Neural progenitor cell (in vitro differentiated cells): ENCODE measurements at regions not wholly inside any gene's neighbourhood (a gene's known extent, or its start where the extent isn't known, plus 50 kb on each side); places are given as distances from the start of the nearest gene placed in this dataset.

ENCODE experiments used
- DNase-seq: peaks from one replicate; pipeline ENCODE4 v3.0.0-alpha.2; 2016; ENCODE audit warnings: low spot score
- H2AFZ ChIP-seq: fragments of 200-600 bp; sonication (generic); replicated peaks from 2 replicates; pipeline ENCODE4 v1.6.1; 2016; ENCODE audit warnings: antibody characterized with exemption
- H3F3A ChIP-seq: fragments of 200-600 bp; sonication (generic); 2 replicates; pipeline ENCODE4 v1.6.1; 2016; ENCODE audit warnings: antibody characterized with exemption, low read depth
- H3K27ac ChIP-seq: fragments of 200-600 bp; sonication (generic); 2 replicates; pipeline ENCODE4 v1.5.1; 2016; ENCODE audit warnings: mild to moderate bottlenecking
- H3K27me3 ChIP-seq: fragments of 200-600 bp; sonication (generic); 2 replicates; pipeline ENCODE4 v1.6.1; 2016; ENCODE audit warnings: mild to moderate bottlenecking, moderate library complexity
- H3K36me3 ChIP-seq: fragments of 200-600 bp; sonication (generic); 2 replicates; pipeline ENCODE4 v1.5.1; 2016
- H3K4me1 ChIP-seq: fragments of 200-600 bp; sonication (generic); 2 replicates; pipeline ENCODE4 v1.6.1; 2016; ENCODE audit warnings: mixed run types
- H3K4me2 ChIP-seq: fragments of 200-600 bp; sonication (generic); 2 replicates; pipeline ENCODE4 v1.6.1; 2016
- H3K4me3 ChIP-seq: fragments of 200-600 bp; sonication (generic); 2 replicates; pipeline ENCODE4 v1.5.1; 2016
- H3K79me2 ChIP-seq: fragments of 200-600 bp; sonication (generic); 2 replicates; pipeline ENCODE4 v1.6.1; 2016; ENCODE audit warnings: low read depth
- H3K9ac ChIP-seq: fragments of 200-600 bp; sonication (generic); 2 replicates; pipeline ENCODE4 v1.6.1; 2016
- H3K9me3 ChIP-seq: fragments of 200-600 bp; sonication (generic); 2 replicates; pipeline ENCODE4 v1.5.1; 2016; ENCODE audit warnings: low read depth
- H4K20me1 ChIP-seq: fragments of 200-600 bp; sonication (generic); 2 replicates; pipeline ENCODE4 v1.6.1; 2016; ENCODE audit warnings: low read depth
- H3K27ac Mint-ChIP-seq: 3 replicates; pipeline ENCODE4 v1.8.0; 2021; ENCODE audit warnings: mixed read lengths
- H3K27me3 Mint-ChIP-seq: 2 replicates; pipeline ENCODE4 v1.8.0; 2022; ENCODE audit warnings: low read depth, mild to moderate bottlenecking, inconsistent platforms, moderate library complexity, mixed read lengths; ENCODE audit not compliant: insufficient read depth
- H3K36me3 Mint-ChIP-seq: 3 replicates; pipeline ENCODE4 v1.8.0; 2021; ENCODE audit warnings: mixed read lengths
- H3K4me1 Mint-ChIP-seq: 3 replicates; pipeline ENCODE4 v1.8.0; 2021; ENCODE audit warnings: mixed read lengths
- H3K4me3 Mint-ChIP-seq: 3 replicates; pipeline ENCODE4 v1.8.0; 2021; ENCODE audit warnings: mild to moderate bottlenecking, moderate library complexity, mixed read lengths
- H3K9me3 Mint-ChIP-seq: 3 replicates; pipeline ENCODE4 v1.8.0; 2020; ENCODE audit warnings: mixed read lengths
- EZH2 ChIP-seq: fragments of 200-600 bp; sonication (generic); IDR thresholded peaks from 2 replicates; pipeline ENCODE4 v1.6.1; 2017; ENCODE audit warnings: antibody characterized with exemption, mild to moderate bottlenecking, moderate library complexity
- EZH2phosphoT487 ChIP-seq: fragments of 200-600 bp; sonication (generic); IDR thresholded peaks from 2 replicates; pipeline ENCODE4 v1.6.1; 2017; ENCODE audit warnings: antibody characterized with exemption
- TF ChIP-seq, protein P1 (sequence below): fragments of 200-600 bp; sonication (generic); IDR thresholded peaks from 2 replicates; pipeline ENCODE4 v1.5.1; 2017; ENCODE audit warnings: antibody characterized with exemption, mild to moderate bottlenecking

DNA sequence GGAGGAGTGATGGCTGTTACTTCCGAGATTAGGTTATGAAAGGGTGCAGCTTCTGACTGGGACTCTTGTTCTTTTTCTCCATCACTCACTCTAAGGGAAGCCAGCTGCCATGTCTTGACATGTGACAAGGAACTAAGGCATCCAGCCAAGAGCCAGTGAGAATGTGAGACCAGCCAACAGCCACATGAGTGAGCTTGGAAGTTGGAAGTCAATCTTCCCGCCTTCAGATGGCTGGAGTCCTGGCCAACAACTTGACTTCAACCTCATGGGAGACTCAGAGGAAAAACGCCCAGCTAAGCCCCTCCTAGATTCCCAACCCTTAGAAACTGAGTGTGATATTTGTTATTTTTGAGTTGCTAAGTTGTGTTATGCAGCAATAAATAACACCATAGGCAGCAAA is 201.1 kb downstream of the SNX18 start:
- peaks cover 6% of the 10 kb centered on the region for H3K4me1 Mint-ChIP-seq
- no peaks in the 10 kb centered on the region for H3K36me3 Mint-ChIP-seq
- Histone ChIP-seq H3K4me1 (peaks cover 15% of the 10 kb centered on the region), H3K36me3 (no peaks in the 10 kb centered on the region), H2AFZ (no peak overlapping the region), H4K20me1 (no peaks in the 10 kb centered on the region), H3K9ac (no peak overlapping the region), H3K27me3 (no peaks in the 10 kb centered on the region), H3K79me2 (no peaks in the 10 kb centered on the region), H3K27ac (no peak overlapping the region), H3K4me3 (no peak overlapping the region), H3F3A (no peaks in the 10 kb centered on the region), H3K9me3 (no peaks in the 10 kb centered on the region), H3K4me2 (peak overlapping the region; percentile 54)
- TF ChIP-seq, protein P1, sequence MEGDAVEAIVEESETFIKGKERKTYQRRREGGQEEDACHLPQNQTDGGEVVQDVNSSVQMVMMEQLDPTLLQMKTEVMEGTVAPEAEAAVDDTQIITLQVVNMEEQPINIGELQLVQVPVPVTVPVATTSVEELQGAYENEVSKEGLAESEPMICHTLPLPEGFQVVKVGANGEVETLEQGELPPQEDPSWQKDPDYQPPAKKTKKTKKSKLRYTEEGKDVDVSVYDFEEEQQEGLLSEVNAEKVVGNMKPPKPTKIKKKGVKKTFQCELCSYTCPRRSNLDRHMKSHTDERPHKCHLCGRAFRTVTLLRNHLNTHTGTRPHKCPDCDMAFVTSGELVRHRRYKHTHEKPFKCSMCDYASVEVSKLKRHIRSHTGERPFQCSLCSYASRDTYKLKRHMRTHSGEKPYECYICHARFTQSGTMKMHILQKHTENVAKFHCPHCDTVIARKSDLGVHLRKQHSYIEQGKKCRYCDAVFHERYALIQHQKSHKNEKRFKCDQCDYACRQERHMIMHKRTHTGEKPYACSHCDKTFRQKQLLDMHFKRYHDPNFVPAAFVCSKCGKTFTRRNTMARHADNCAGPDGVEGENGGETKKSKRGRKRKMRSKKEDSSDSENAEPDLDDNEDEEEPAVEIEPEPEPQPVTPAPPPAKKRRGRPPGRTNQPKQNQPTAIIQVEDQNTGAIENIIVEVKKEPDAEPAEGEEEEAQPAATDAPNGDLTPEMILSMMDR, result no peak
- TF ChIP-seq EZH2phosphoT487, result no peak
- TF ChIP-seq EZH2, result no peak
- H3K4me3 Mint-ChIP-seq, result no peak overlapping the region
- no peak overlapping the region for H3K27ac Mint-ChIP-seq
- peaks cover 10% of the 10 kb centered on the region for H3K9me3 Mint-ChIP-seq
- H3K27me3 Mint-ChIP-seq, result no peaks in the 10 kb centered on the region
- no peak for DNase-seq

DNA sequence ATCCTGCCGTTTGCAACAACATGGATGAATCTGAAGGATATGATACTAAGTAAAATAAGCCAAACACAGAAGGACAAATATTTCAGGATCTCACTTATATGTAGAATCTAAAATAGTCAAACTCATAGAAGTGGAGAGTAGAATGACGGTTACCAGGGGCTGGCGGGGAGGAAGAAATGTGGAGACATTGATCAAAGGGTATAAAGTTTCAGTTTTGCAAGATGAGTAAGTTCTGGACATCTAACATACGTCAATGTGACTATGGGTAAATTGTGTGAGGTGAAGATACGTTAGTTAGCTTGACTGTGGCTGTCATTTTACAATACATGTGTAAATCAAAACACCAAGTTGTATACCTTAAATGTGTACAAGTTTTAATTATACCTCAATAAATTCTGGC is 200.3 kb downstream of the SNX18 start:
- Mint-ChIP-seq H3K27ac (no peak overlapping the region), H3K4me1 (peaks cover 6% of the 10 kb centered on the region), H3K4me3 (no peak overlapping the region), H3K36me3 (no peaks in the 10 kb centered on the region), H3K27me3 (no peaks in the 10 kb centered on the region), H3K9me3 (peaks cover 14% of the 10 kb centered on the region)
- H3K4me3 ChIP-seq, result no peak overlapping the region
- no peaks in the 10 kb centered on the region for H3K36me3 ChIP-seq
- H3K4me1 ChIP-seq, result peaks cover 15% of the 10 kb centered on the region
- no peaks in the 10 kb centered on the region for H3K27me3 ChIP-seq
- H3F3A ChIP-seq, result no peaks in the 10 kb centered on the region
- no peak overlapping the region for H3K27ac ChIP-seq
- no peak for DNase-seq
- TF ChIP-seq, protein P1, result no peak
- no peak for TF ChIP-seq EZH2phosphoT487
- TF ChIP-seq EZH2, result no peak
- no peak overlapping the region for H3K9ac ChIP-seq
- no peaks in the 10 kb centered on the region for H3K79me2 ChIP-seq
- H2AFZ ChIP-seq, result no peak overlapping the region
- H3K4me2 ChIP-seq, result no peak overlapping the region
- no peaks in the 10 kb centered on the region for H4K20me1 ChIP-seq
- H3K9me3 ChIP-seq, result no peaks in the 10 kb centered on the region

DNA sequence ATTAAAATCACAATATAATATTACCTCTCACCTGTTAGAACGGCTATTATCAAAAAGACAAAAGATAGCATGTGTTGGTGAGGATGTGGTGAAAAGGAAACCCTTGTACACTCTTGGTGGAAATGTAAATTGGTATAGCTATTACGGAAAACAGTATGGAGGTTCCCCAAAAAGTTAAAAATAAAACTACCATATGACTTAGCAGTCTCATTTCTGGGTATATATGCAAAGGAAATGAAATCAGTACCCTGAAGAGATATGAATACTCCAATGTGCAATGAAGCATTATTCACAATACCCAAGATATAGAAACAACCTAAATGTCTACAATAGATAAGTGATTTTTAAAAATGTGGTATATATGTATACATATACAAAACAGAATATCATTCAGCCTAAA is 199.9 kb downstream of the SNX18 start:
- TF ChIP-seq EZH2phosphoT487, result no peak
- TF ChIP-seq, protein P1, result no peak
- TF ChIP-seq EZH2, result no peak
- H3K9ac ChIP-seq, result no peak overlapping the region

More for the DNA sequence above, 199.9 kb downstream of the SNX18 start:
- Histone ChIP-seq H3K27ac (no peak overlapping the region), H3K4me1 (peaks cover 14% of the 10 kb centered on the region), H3K27me3 (no peaks in the 10 kb centered on the region), H3K4me3 (no peak overlapping the region), H3K79me2 (no peaks in the 10 kb centered on the region), H3K36me3 (no peaks in the 10 kb centered on the region), H3K9me3 (no peaks in the 10 kb centered on the region), H2AFZ (no peak overlapping the region), H3K4me2 (no peak overlapping the region), H3F3A (no peaks in the 10 kb centered on the region), H4K20me1 (no peaks in the 10 kb centered on the region)
- H3K36me3 Mint-ChIP-seq, result no peaks in the 10 kb centered on the region
- H3K27me3 Mint-ChIP-seq, result peaks cover 4% of the 10 kb centered on the region
- H3K4me3 Mint-ChIP-seq, result no peak overlapping the region
- no peak for DNase-seq
- no peak overlapping the region for H3K27ac Mint-ChIP-seq
- peaks cover 6% of the 10 kb centered on the region for H3K4me1 Mint-ChIP-seq
- H3K9me3 Mint-ChIP-seq, result peaks cover 14% of the 10 kb centered on the region
